HepG2 (cell line): ENCODE measurements at regions not wholly inside any gene's neighbourhood (a gene's known extent, or its start where the extent isn't known, plus 50 kb on each side); places are given as distances from the start of the nearest gene placed in this dataset.

ENCODE experiments used
- ATAC-seq: fragments of 200-7000 bp; cut with Tn5 transposase; 3 replicates; pipeline ENCODE4 v1.9.1; 2020; ENCODE audit warnings: mild to moderate bottlenecking, moderate library complexity
- BruUV-seq: library from RNA; stranded (reverse); fragments of 400-500 nt; replicated peaks from 2 replicates; lab custom pipeline; 2021; lab: Mats Ljungman, UMichigan
- CTCF ChIA-PET: fragments of 300-600 bp; formaldehyde crosslinking; extraction: SDS; loops from one replicate; lab custom pipeline; 2021; ENCODE audit warnings: low total read pairs, inconsistent platforms, low intra/inter-chr PET ratio; lab: Yijun Ruan, JAX
- POLR2A ChIA-PET: fragments of 350-600 bp; sonication (Branson Sonifier 250); formaldehyde crosslinking; loops from one replicate; lab custom pipeline; 2020; ENCODE audit warnings: antibody characterized with exemption, inconsistent platforms; lab: Yijun Ruan, JAX
- DNase-seq: peaks from one replicate; pipeline ENCODE4 v3.0.0-alpha.2; 2015; ENCODE audit warnings: low spot score
- FAIRE-seq: peaks from 3 replicates; lab custom pipeline; 2011; peaks lifted over from hg19 to GRCh38; lab: Jason Lieb, UNC
- H2AFZ ChIP-seq: one replicate; pipeline ENCODE4 v1.6.1; 2011; ENCODE audit warnings: low read length, inconsistent platforms
- H3K27ac ChIP-seq: fragments of 300-600 bp; 3 replicates; pipeline ENCODE4 v1.8.0; 2011; ENCODE audit warnings: mixed run types, mild to moderate bottlenecking, mixed read lengths, low read length, inconsistent platforms; ENCODE audit not compliant: insufficient read depth; ENCODE audit errors: extremely low read length
- H3K27me3 ChIP-seq, 2 experiments: fragments of 200-600 bp in 1 of 2; 2 replicates in 1 of 2; 3 replicates in 1 of 2; pipeline versions ENCODE4 v1.6.0 to v1.8.0; 2011; ENCODE audit warnings: low read length in 2 of 2, mild to moderate bottlenecking in 2 of 2, moderate library complexity in 2 of 2, inconsistent platforms in 1 of 2; ENCODE audit not compliant: insufficient read depth in 2 of 2, control insufficient read depth in 1 of 2
- H3K36me3 ChIP-seq, 2 experiments: fragments of 200-600 bp in 1 of 2; replicated peaks in 1 of 2; 2 replicates in 1 of 2; 3 replicates in 1 of 2; pipeline versions ENCODE4 v1.5.1 to v1.8.0; 2011; ENCODE audit warnings: low read length in 2 of 2, inconsistent platforms in 1 of 2; ENCODE audit not compliant: insufficient read depth in 2 of 2, control insufficient read depth in 1 of 2
- H3K4me1 ChIP-seq: 2 replicates; pipeline ENCODE4 v1.5.1; 2012; ENCODE audit warnings: low read length, inconsistent platforms; ENCODE audit not compliant: insufficient read depth
- H3K4me2 ChIP-seq: 2 replicates; pipeline ENCODE4 v1.6.0; 2011; ENCODE audit warnings: low read depth, low read length, inconsistent platforms
- H3K4me3 ChIP-seq, 3 experiments: fragments of 200-600 bp in 1 of 3; sonication (generic), shearing (Covaris generic) in 1 of 3; replicated peaks in 1 of 3; 2 replicates each; pipeline ENCODE4 v1.5.1; 2011 to 2016; ENCODE audit warnings: low read length in 3 of 3, inconsistent platforms in 2 of 3, low read depth in 2 of 3, mild to moderate bottlenecking in 2 of 3, control low read depth in 1 of 3, mixed read lengths in 1 of 3; ENCODE audit not compliant: insufficient read depth in 1 of 3
- H3K79me2 ChIP-seq: one replicate; pipeline ENCODE4 v1.6.1; 2011; ENCODE audit warnings: low read length, inconsistent platforms; ENCODE audit not compliant: insufficient read depth
- H3K9ac ChIP-seq: 2 replicates; pipeline ENCODE4 v1.6.0; 2011; ENCODE audit warnings: mild to moderate bottlenecking, low read depth, low read length, inconsistent platforms; ENCODE audit not compliant: insufficient read depth
- H3K9me3 ChIP-seq: 2 replicates; pipeline ENCODE4 v1.5.1; 2012; ENCODE audit warnings: mild to moderate bottlenecking, low read length
- H4K20me1 ChIP-seq: 2 replicates; pipeline ENCODE4 v1.6.0; 2011; ENCODE audit warnings: inconsistent platforms, mild to moderate bottlenecking, low read length, moderate library complexity; ENCODE audit not compliant: insufficient read depth
- ATAD3A ChIP-seq: sonication (generic); formaldehyde crosslinking; IDR thresholded peaks from 2 replicates; pipeline ENCODE4 v1.4.0; 2020; ENCODE audit warnings: missing genetic modification reagents
- GATAD2A ChIP-seq: IDR thresholded peaks from 2 replicates; pipeline ENCODE4 v1.6.1; 2016
- KLF13 ChIP-seq: sonication (generic); formaldehyde crosslinking; IDR thresholded peaks from 2 replicates; pipeline ENCODE4 v1.4.0; 2020; ENCODE audit warnings: mild to moderate bottlenecking, missing genetic modification reagents
- KLF16 ChIP-seq, 2 experiments: sonication (generic) in 1 of 2; formaldehyde crosslinking in 1 of 2; IDR thresholded peaks; 2 replicates each; pipeline versions ENCODE4 v1.6.1 to v1.8.0; 2016 to 2023; ENCODE audit warnings: missing genetic modification reagents in 2 of 2, missing compliant biosample characterization in 1 of 2
- NAIF1 ChIP-seq: sonication (generic); formaldehyde crosslinking; IDR thresholded peaks from 2 replicates; pipeline ENCODE4 v1.5.0; 2020; ENCODE audit warnings: mild to moderate bottlenecking, missing genetic modification reagents, borderline replicate concordance
- NFIC ChIP-seq: IDR thresholded peaks from 2 replicates; pipeline ENCODE4 v1.6.1; 2012; ENCODE audit warnings: mild to moderate bottlenecking, low read length, inconsistent platforms
- PHF20 ChIP-seq: sonication (generic); formaldehyde crosslinking; IDR thresholded peaks from 2 replicates; pipeline ENCODE4 v1.5.0; 2020; ENCODE audit warnings: mild to moderate bottlenecking, missing genetic modification reagents
- SETDB1 ChIP-seq: sonication (generic); formaldehyde crosslinking; IDR thresholded peaks from 2 replicates; pipeline ENCODE4 v1.5.1; 2020; ENCODE audit warnings: missing genetic modification reagents, mild to moderate bottlenecking, borderline replicate concordance
- SYNCRIP ChIP-seq: fragments of 200-400 bp; formaldehyde crosslinking; IDR thresholded peaks from 2 replicates; pipeline ENCODE4 v1.6.1; 2018; ENCODE audit warnings: mild to moderate bottlenecking, low read depth, low read length; ENCODE audit not compliant: insufficient read depth
- TBX2 ChIP-seq: sonication (generic); formaldehyde crosslinking; IDR thresholded peaks from 2 replicates; pipeline ENCODE4 v1.5.0; 2020; ENCODE audit warnings: missing genetic modification reagents, mild to moderate bottlenecking, borderline replicate concordance
- TP53 ChIP-seq: sonication (generic); formaldehyde crosslinking; conservative IDR thresholded peaks from 2 replicates; pipeline ENCODE4 v1.4.0; 2020; ENCODE audit warnings: missing genetic modification reagents
- ZBTB7A ChIP-seq: sonication (generic); formaldehyde crosslinking; IDR thresholded peaks from 2 replicates; pipeline ENCODE4 v1.8.0; 2022; ENCODE audit warnings: mild to moderate bottlenecking, missing genetic modification reagents
- ZFP36 ChIP-seq: fragments of 150-350 bp; IDR thresholded peaks from 2 replicates; pipeline ENCODE4 v1.6.1; 2018; ENCODE audit warnings: borderline replicate concordance, low read length, low read depth; ENCODE audit not compliant: partially characterized antibody
- ZNF326 ChIP-seq: sonication (generic); formaldehyde crosslinking; IDR thresholded peaks from 2 replicates; pipeline ENCODE4 v1.4.0; 2020; ENCODE audit warnings: missing genetic modification reagents, borderline replicate concordance
- ZNF552 ChIP-seq: sonication (generic); formaldehyde crosslinking; IDR thresholded peaks from 2 replicates; pipeline ENCODE4 v1.9.0; 2022; ENCODE audit warnings: missing genetic modification reagents, mild to moderate bottlenecking, borderline replicate concordance
- ZNF557 ChIP-seq: sonication (generic); formaldehyde crosslinking; IDR thresholded peaks from 2 replicates; pipeline ENCODE4 v1.4.0; 2020; ENCODE audit warnings: missing genetic modification reagents
- ZNF619 ChIP-seq: sonication (generic); formaldehyde crosslinking; IDR thresholded peaks from 2 replicates; pipeline ENCODE4 v1.4.0; 2020; ENCODE audit warnings: mild to moderate bottlenecking, missing genetic modification reagents
- ZNF788 ChIP-seq: sonication (generic); formaldehyde crosslinking; IDR thresholded peaks from 2 replicates; pipeline ENCODE4 v1.5.0; 2020; ENCODE audit warnings: mild to moderate bottlenecking, missing genetic modification reagents, borderline replicate concordance
- WGBS: methylation state at CpG from one replicate; pipeline ENCODE4 v1.1.6; 2017; ENCODE audit warnings: low lambda C conversion rate; 5-methylcytosine and 5-hydroxymethylcytosine counted together
- in situ Hi-C: cut with HindIII; loops from 2 replicates; pipeline ENCODE4 v1.10.0; 2017; ENCODE audit warnings: low pct_unique_long_range_greater_than_20kb; ENCODE audit not compliant: extremely low pct_ligation_motif_present
- intact Hi-C: fragments of 100-400 bp; cut with micrococcal nuclease; formaldehyde crosslinking; loops from one replicate; pipeline ENCODE4 v1.10.0; 2022; ENCODE audit not compliant: unreplicated experiment

- no peak for TF ChIP-seq PHF20 (CRISPR knock-in tag)
- TF ChIP-seq ZNF788 (CRISPR knock-in tag): no peak
- no peak for TF ChIP-seq ZBTB7A (CRISPR knock-in tag)
- no peak for TF ChIP-seq TP53 (CRISPR knock-in tag)
- TF ChIP-seq ZNF619 (CRISPR knock-in tag): no peak
- no peak for TF ChIP-seq ZFP36
- TF ChIP-seq TBX2 (CRISPR knock-in tag): no peak
- TF ChIP-seq SYNCRIP: no peak
- no peak for TF ChIP-seq KLF13 (CRISPR knock-in tag)
- TF ChIP-seq ZNF326 (CRISPR knock-in tag): no peak
- TF ChIP-seq, all 625 proteins: peak for 0
Measured at GRCh38 chr10:91049296-91049987, 128.6 kb upstream of the ANKRD1 start (continued).

- POLR2A ChIA-PET: no interaction called here
- DNase-seq: no peak
- H3K4me2 ChIP-seq: no peak overlapping the region
Measured at GRCh38 chr10:91049988-91050360, 129.1 kb upstream of the ANKRD1 start.

More at GRCh38 chr10:91049988-91050360, 129.1 kb upstream of the ANKRD1 start:
- Histone ChIP-seq H3K9ac (no peak overlapping the region), H3K79me2 (no peaks in the 10 kb centered on the region), H3K27me3 (no peaks in the 10 kb centered on the region; a peak in 1 of 5 replicates), H3K36me3 (no peaks in the 10 kb centered on the region), H3K9me3 (no peaks in the 10 kb centered on the region), H3K4me1 (no peaks in the 10 kb centered on the region), H2AFZ (no peak overlapping the region), H3K4me3 (no peak overlapping the region), H3K27ac (no peak overlapping the region), H4K20me1 (no peaks in the 10 kb centered on the region)
- CTCF ChIA-PET: no interaction called here
- TF ChIP-seq GATAD2A (CRISPR knock-in tag): no peak
- no peak for TF ChIP-seq ATAD3A (CRISPR knock-in tag)
- TF ChIP-seq ZNF552 (CRISPR knock-in tag): no peak
- TF ChIP-seq SETDB1 (CRISPR knock-in tag): no peak
- TF ChIP-seq NFIC: no peak
- TF ChIP-seq NAIF1: no peak
- TF ChIP-seq ZNF557 (CRISPR knock-in tag): no peak
- no peak for TF ChIP-seq KLF16 (CRISPR knock-in tag; IDR thresholded peaks at IDR 0.05)
- in situ Hi-C loops: loop anchor here (5.0 kb wide), 1 partner anchor 42 kb away; no protein-coding TSS in a partner anchor
- WGBS: 30% methylated on average over 2 of the region's 2 CpGs
- intact Hi-C loops: no loop called here
- BruUV-seq: no TSS peak
- FAIRE-seq: no peak
- ATAC-seq: no peak
